ENCODE measurements at regions not wholly inside any gene's neighbourhood (a gene's known extent, or its start where the extent isn't known, plus 50 kb on each side); places are given as distances from the start of the nearest gene placed in this dataset.

DNA sequence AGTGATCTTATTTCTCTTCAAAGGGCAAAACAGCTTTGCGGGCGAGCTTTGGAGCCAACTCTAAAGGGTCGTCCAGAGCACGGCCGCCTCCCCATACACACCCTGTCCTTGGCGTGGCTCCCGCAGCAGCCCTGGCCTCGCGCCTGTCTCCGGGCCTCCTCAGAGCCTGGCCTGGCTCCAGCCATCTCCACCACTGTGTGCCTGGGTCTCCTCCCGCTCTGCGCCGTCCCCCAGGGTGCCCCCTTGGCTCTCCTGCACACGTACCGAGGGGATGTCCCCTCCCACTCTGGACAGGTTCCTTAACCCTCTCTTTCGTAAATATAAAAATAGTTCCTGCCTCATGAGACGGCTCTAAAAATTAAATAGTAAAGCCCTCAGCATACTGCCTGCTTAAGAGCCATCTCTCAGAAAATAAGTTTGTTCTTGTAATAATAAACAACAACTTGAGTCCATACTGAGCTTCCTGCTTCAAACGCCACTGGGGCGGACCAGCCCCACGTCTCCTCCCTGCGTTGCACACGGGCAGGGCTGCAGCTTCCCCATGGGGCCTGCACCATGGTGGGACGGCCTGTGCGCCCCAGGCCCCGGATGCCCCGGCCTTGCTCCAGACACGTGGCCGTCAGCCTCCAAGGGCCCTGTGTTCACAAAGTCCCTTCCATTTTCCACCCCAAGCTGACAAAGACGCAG lies 226.2 kb downstream of the TTLL2 start:
- H3K4me3 ChIP-seq (ENCODE audit: low read depth, low read length), result no peak overlapping the region
- no peaks in the 10 kb centered on the region for H3K36me3 ChIP-seq (ENCODE audit: control insufficient read depth, insufficient read depth, low read length)
- no peaks in the 10 kb centered on the region for H3K27me3 ChIP-seq (ENCODE audit: control insufficient read depth, insufficient read depth, low read length)
- no peak for DNase-seq (ENCODE audit: low read depth)
- TF ChIP-seq, protein P1, sequence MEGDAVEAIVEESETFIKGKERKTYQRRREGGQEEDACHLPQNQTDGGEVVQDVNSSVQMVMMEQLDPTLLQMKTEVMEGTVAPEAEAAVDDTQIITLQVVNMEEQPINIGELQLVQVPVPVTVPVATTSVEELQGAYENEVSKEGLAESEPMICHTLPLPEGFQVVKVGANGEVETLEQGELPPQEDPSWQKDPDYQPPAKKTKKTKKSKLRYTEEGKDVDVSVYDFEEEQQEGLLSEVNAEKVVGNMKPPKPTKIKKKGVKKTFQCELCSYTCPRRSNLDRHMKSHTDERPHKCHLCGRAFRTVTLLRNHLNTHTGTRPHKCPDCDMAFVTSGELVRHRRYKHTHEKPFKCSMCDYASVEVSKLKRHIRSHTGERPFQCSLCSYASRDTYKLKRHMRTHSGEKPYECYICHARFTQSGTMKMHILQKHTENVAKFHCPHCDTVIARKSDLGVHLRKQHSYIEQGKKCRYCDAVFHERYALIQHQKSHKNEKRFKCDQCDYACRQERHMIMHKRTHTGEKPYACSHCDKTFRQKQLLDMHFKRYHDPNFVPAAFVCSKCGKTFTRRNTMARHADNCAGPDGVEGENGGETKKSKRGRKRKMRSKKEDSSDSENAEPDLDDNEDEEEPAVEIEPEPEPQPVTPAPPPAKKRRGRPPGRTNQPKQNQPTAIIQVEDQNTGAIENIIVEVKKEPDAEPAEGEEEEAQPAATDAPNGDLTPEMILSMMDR (IDR thresholded peaks at IDR 0.05; ENCODE audit: insufficient read depth, low read length, poor library complexity, severe bottlenecking), result no peak

DNA sequence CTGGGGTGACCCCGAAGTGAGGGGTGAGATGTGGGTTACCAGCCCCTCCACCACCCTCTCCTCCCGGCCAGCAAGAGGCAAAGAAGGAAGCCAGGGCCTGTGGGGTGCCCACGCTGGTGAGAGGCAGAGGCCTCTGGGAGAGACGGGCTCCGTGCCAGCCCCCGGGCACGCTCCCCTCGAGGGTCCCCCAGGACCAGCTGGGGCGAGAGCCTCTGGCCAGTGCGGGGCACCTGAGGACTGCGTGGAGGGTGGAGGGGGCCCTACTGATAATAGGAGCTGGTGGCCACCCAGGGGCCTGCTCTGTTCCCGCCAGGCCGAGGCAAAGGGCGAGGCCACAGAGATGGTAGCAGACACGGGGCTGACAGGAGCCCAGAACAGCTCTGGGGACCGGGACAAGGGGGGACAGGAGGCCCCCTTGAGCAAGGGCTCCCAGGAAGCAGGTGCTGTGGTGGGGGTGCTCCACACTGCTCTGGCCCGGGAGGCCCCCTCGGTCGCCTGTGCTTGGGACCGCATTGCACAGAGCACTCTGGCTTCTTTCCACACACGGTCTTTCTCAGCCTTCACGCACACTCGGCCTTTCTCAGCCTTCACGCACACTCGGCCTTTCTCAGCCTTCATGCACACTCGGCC lies 226.9 kb downstream of the TTLL2 start:
- no peaks in the 10 kb centered on the region for H3K36me3 ChIP-seq (ENCODE audit: control insufficient read depth, insufficient read depth, low read length)
- no peak overlapping the region for H3K4me3 ChIP-seq (ENCODE audit: low read depth, low read length)
- H3K27me3 ChIP-seq (ENCODE audit: control insufficient read depth, insufficient read depth, low read length), result no peaks in the 10 kb centered on the region
- no peak for DNase-seq (ENCODE audit: low read depth)
- TF ChIP-seq, protein P1 (IDR thresholded peaks at IDR 0.05; ENCODE audit: insufficient read depth, low read length, poor library complexity, severe bottlenecking), result no peak

DNA sequence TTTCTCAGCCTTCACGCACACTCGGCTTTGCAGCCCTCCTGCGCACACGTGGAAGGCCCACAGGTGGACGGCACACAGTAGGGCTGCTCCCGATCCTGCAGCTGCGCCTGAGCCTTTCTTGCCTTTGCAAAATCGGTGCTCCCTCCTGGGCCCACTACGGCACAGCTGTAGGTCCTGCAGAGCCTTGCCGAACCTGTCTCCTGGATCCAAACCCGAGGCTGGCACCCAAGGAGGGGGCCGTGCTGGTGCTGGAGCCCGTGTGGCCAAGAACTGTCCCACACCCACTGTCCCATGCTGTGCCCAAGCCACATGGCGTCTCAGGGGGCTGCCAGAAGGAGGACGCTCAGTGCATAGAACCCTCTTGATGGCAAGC lies 227.4 kb downstream of the TTLL2 start:
- no peak overlapping the region for H3K4me3 ChIP-seq (ENCODE audit: low read depth, low read length)
- H3K36me3 ChIP-seq (ENCODE audit: control insufficient read depth, insufficient read depth, low read length), result no peaks in the 10 kb centered on the region
- DNase-seq (ENCODE audit: low read depth), result no peak
- H3K27me3 ChIP-seq (ENCODE audit: control insufficient read depth, insufficient read depth, low read length), result no peaks in the 10 kb centered on the region
- TF ChIP-seq, protein P1 (IDR thresholded peaks at IDR 0.05; ENCODE audit: insufficient read depth, low read length, poor library complexity, severe bottlenecking), result no peak

DNA sequence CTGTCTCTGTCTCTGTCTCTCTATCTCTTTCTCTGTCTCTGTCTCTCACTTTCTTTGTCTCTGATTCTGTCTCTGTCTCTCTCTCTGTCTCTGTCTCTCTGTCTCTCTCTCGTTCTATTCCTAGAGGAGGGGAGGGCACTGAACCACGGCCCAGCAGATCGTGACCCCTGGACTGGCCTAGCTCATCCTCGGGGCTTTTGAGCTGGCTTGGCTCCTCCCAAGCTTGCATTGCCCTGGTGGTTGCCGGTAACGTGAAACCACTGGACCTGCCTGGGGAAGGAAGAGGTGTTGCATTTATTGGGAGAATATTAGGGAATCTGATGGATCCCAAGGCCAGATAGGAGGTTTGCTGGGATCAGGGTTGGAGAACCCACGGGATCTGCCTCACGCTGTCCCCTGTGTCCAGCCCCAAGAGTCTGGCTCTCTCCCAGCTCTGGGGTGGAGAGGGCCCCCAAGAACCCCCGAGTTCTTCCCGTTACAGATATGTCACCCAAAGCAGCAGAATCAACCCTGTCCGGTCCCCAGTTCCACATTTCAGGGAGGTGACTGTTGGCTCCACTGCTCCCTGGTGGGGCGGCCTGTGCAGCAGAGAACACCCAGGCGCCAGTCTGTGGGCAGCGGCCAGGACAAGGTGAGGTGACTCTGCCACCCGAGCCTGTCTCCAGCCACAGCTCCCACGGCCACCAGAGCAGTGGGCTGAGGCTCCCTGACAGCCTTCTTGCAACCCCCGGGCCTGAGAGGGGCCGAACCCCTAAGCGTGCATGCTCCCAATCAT lies 228.3 kb downstream of the TTLL2 start:
- no peaks in the 10 kb centered on the region for H3K36me3 ChIP-seq (ENCODE audit: control insufficient read depth, insufficient read depth, low read length)
- no peak overlapping the region for H3K4me3 ChIP-seq (ENCODE audit: low read depth, low read length)
- H3K27me3 ChIP-seq (ENCODE audit: control insufficient read depth, insufficient read depth, low read length), result no peaks in the 10 kb centered on the region

DNA sequence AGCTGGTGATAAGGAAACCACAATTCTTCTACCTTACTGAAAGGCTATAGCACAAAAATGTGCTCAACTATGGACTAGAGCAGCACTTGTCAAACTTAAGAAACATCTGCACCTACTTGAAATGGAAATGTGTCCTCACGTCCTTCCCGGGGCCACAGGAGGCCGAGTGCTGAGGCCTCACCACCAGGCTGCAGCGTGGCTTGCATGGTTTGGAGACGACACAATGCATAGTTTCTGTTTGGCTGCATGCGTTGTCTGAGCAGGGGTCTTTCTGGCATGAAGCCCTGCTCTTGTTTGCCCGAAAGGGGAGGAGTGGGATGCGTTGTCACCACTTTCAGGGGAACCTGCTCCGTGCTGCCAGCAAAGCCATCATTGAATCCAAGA lies 228.8 kb downstream of the TTLL2 start:
- TF ChIP-seq, protein P1 (IDR thresholded peaks at IDR 0.05; ENCODE audit: insufficient read depth, low read length, poor library complexity, severe bottlenecking), result no peak
- no peak overlapping the region for H3K4me3 ChIP-seq (ENCODE audit: low read depth, low read length)
- no peaks in the 10 kb centered on the region for H3K36me3 ChIP-seq (ENCODE audit: control insufficient read depth, insufficient read depth, low read length)
- no peak for DNase-seq (ENCODE audit: low read depth)
- H3K27me3 ChIP-seq (ENCODE audit: control insufficient read depth, insufficient read depth, low read length), result no peaks in the 10 kb centered on the region

More for the DNA sequence above, 228.3 kb downstream of the TTLL2 start:
- DNase-seq (ENCODE audit: low read depth), result no peak
- TF ChIP-seq, protein P1 (IDR thresholded peaks at IDR 0.05; ENCODE audit: insufficient read depth, low read length, poor library complexity, severe bottlenecking), result no peak
